ENCODE measurements at regions not wholly inside any gene's neighbourhood (a gene's known extent, or its start where the extent isn't known, plus 50 kb on each side); places are given as distances from the start of the nearest gene placed in this dataset.

DNA sequence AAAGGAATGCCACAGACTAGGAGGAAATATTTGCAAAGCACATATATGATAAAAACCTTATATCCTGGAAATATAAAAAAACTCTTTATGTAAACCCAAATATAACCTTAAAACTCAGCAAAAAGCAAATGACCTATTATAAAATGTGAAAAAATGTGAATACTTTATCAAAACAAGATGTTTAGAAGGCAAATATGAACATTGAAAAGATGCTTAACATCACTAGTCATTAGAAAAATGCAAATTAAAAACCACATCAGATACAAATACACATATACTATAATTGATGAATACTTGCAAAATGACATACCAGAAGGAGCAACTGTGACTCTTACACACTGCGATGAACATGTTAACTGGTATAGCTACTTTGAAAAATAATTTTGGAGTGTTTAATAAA, 511.2 kb upstream of the LRRC4C start:
- no peaks in the 10 kb centered on the region for H3K9me3 ChIP-seq (ENCODE audit: low read length)
- H3K4me1 ChIP-seq (ENCODE audit: insufficient read depth, low read length): no peaks in the 10 kb centered on the region
- H3K36me3 ChIP-seq (ENCODE audit: insufficient read depth, low read length): no peaks in the 10 kb centered on the region
- no peak overlapping the region for H2AFZ ChIP-seq (ENCODE audit: low read depth, low read length)
- no peaks in the 10 kb centered on the region for H3K27me3 ChIP-seq (ENCODE audit: insufficient read depth, low read length)
- no peak overlapping the region for H3K4me3 ChIP-seq (ENCODE audit: low read length)

DNA sequence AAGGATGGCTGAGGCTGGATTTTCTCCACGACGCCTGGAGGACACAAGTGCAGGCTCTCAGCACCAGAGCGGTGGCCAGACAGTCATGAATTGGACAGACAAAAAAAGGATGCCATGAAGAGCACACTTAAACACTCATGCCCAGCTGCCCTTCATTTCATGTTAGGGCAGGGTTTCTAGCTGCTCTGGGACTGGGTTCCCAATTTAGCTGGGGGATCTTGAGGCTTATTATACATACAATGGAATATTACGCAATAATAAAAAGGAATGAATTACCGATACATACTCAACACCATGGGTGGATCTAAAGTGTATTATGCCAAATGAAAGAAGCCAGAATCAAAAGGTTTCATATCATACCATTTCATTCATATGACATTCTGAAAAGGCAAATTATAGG, 512.1 kb upstream of the LRRC4C start:
- H3K4me3 ChIP-seq (ENCODE audit: low read length): no peak overlapping the region
- H3K36me3 ChIP-seq (ENCODE audit: insufficient read depth, low read length): no peaks in the 10 kb centered on the region
- H3K9me3 ChIP-seq (ENCODE audit: low read length): no peaks in the 10 kb centered on the region
- no peaks in the 10 kb centered on the region for H3K4me1 ChIP-seq (ENCODE audit: insufficient read depth, low read length)
- no peaks in the 10 kb centered on the region for H3K27me3 ChIP-seq (ENCODE audit: insufficient read depth, low read length)
- H2AFZ ChIP-seq (ENCODE audit: low read depth, low read length): no peak overlapping the region

DNA sequence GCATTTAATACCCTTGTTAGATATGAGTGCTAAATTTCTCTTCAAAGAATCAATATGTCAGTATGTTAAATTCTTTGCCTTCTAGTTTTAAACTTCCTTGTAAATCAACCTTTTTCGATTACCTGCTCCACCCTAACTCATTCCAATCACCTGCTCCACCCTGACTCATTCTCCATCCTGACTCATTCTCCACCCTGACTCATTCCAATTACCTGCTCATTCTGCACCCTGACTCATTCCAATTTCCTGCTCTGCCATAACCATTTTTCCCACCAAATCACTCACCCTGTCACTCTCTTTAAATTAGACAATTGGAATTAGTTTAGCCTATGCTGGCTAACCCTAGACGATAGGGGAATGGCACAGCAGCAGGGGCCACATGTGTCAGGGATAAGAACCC, 519.5 kb upstream of the LRRC4C start:
- no peaks in the 10 kb centered on the region for H3K36me3 ChIP-seq (ENCODE audit: insufficient read depth, low read length)
- no peaks in the 10 kb centered on the region for H3K9me3 ChIP-seq (ENCODE audit: low read length)
- H3K4me3 ChIP-seq (ENCODE audit: low read length): no peak overlapping the region
- H3K27me3 ChIP-seq (ENCODE audit: insufficient read depth, low read length): no peaks in the 10 kb centered on the region
- H2AFZ ChIP-seq (ENCODE audit: low read depth, low read length): no peak overlapping the region
- no peaks in the 10 kb centered on the region for H3K4me1 ChIP-seq (ENCODE audit: insufficient read depth, low read length)

DNA sequence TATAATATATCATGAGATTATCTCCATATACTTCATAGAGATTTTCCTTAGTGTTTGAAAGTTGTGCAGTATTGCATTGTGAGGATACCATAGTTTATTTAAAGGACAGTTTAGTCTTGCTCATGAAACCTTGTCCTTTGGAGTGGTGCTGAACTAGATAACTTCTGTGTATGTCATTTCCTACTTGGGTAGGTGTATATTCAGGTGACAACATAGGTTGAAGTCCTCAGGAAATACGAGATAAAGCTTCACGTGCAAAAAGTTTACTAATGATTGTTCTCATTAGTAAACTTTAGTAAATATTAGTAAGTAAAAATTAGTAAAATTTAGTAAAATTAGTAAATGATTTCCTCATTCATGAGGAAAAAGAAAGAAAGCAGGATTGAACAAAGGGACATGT, 521.3 kb upstream of the LRRC4C start:
- Histone ChIP-seq H2AFZ (ENCODE audit: low read depth, low read length) (no peak overlapping the region), H3K4me3 (ENCODE audit: low read length) (no peak overlapping the region), H3K9me3 (ENCODE audit: low read length) (no peaks in the 10 kb centered on the region), H3K36me3 (ENCODE audit: insufficient read depth, low read length) (no peaks in the 10 kb centered on the region), H3K4me1 (ENCODE audit: insufficient read depth, low read length) (no peaks in the 10 kb centered on the region), H3K27me3 (ENCODE audit: insufficient read depth, low read length) (no peaks in the 10 kb centered on the region)

DNA sequence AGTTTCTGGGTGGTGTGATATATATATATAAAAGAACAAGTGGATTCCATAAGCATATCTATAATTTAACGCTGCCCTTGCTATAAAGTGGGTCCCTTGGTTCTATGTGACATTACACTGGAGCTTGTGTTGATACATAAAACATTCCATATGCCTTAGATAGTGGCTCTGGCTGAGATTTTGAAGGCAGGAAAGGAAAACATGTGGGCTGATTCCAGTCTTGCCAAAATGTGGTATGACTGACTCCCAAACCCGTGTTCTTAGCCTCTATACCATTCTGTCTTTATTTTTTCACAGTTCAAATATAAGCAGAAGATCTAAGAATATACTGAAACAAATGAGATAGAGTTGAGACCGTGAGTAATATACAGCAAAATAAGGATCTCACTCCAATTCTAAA, 522.8 kb upstream of the LRRC4C start:
- Histone ChIP-seq H3K27me3 (ENCODE audit: insufficient read depth, low read length) (no peaks in the 10 kb centered on the region), H3K9me3 (ENCODE audit: low read length) (no peaks in the 10 kb centered on the region), H2AFZ (ENCODE audit: low read depth, low read length) (no peak overlapping the region), H3K4me3 (ENCODE audit: low read length) (no peak overlapping the region), H3K36me3 (ENCODE audit: insufficient read depth, low read length) (no peaks in the 10 kb centered on the region), H3K4me1 (ENCODE audit: insufficient read depth, low read length) (no peaks in the 10 kb centered on the region)

DNA sequence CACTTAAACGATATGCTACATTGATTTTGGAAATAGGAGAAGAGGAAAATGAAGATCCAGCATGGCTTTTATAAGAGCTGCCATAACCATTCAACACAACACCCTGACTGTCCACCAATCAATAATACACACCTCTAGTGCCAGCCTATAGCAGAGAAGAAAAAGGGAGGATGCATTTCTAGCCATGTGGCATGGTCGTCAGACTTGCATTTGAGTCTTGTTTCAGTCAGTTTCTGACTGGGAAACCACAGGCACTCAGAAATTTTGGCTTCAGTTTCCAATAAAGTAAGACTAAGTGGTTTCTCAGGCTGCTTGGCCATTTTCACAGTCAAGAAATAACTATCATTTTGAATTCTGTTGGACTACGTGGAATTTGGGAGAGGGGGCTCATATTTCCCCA, 523.5 kb upstream of the LRRC4C start:
- Histone ChIP-seq H3K27me3 (ENCODE audit: insufficient read depth, low read length) (no peaks in the 10 kb centered on the region), H3K4me3 (ENCODE audit: low read length) (no peak overlapping the region), H3K36me3 (ENCODE audit: insufficient read depth, low read length) (no peaks in the 10 kb centered on the region), H3K9me3 (ENCODE audit: low read length) (no peaks in the 10 kb centered on the region), H3K4me1 (ENCODE audit: insufficient read depth, low read length) (no peaks in the 10 kb centered on the region), H2AFZ (ENCODE audit: low read depth, low read length) (no peak overlapping the region)

DNA sequence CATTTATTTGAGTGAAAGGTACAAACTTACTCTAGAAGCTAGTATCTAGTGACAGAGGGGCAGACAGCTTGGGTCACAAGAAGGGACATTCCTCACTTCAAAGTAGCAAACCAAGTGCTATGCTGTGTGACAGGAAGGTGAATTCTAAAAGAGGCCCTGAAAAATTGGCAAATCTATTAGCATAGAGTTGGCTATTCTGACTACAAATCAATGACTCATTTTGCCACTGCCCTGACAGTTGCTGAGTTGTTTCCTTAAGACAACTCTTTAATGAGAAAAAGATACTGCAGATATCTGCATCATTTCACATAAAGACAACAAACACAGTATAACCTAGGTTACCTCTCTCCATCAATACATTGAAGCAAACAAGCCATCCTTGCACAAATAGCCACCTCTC, 524.0 kb upstream of the LRRC4C start:
- H3K4me3 ChIP-seq (ENCODE audit: low read length): no peak overlapping the region
- no peaks in the 10 kb centered on the region for H3K27me3 ChIP-seq (ENCODE audit: insufficient read depth, low read length)
- no peak overlapping the region for H2AFZ ChIP-seq (ENCODE audit: low read depth, low read length)
- no peaks in the 10 kb centered on the region for H3K4me1 ChIP-seq (ENCODE audit: insufficient read depth, low read length)
- no peaks in the 10 kb centered on the region for H3K36me3 ChIP-seq (ENCODE audit: insufficient read depth, low read length)
- H3K9me3 ChIP-seq (ENCODE audit: low read length): no peaks in the 10 kb centered on the region

DNA sequence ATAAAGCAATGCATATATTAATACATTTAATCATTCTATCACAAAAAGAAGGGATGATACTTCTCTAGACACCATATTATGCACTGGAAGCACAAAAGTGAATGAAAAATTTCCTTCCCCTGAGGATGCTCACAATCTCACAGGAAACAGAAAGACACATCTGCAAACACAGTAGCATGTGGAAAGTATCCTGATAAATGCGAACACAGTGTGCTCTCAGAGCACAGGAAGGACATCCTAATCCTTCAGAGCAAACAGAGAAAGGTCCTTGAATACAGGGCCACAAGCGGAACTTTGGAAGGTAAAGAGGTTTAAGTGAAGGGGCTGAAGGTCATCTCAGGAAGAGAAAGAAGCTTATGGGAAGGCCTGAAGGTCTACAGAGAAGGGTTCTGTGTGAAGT, 524.6 kb upstream of the LRRC4C start:
- Histone ChIP-seq H2AFZ (ENCODE audit: low read depth, low read length) (no peak overlapping the region), H3K9me3 (ENCODE audit: low read length) (no peaks in the 10 kb centered on the region), H3K36me3 (ENCODE audit: insufficient read depth, low read length) (no peaks in the 10 kb centered on the region), H3K27me3 (ENCODE audit: insufficient read depth, low read length) (no peaks in the 10 kb centered on the region), H3K4me1 (ENCODE audit: insufficient read depth, low read length) (no peaks in the 10 kb centered on the region), H3K4me3 (ENCODE audit: low read length) (no peak overlapping the region)

DNA sequence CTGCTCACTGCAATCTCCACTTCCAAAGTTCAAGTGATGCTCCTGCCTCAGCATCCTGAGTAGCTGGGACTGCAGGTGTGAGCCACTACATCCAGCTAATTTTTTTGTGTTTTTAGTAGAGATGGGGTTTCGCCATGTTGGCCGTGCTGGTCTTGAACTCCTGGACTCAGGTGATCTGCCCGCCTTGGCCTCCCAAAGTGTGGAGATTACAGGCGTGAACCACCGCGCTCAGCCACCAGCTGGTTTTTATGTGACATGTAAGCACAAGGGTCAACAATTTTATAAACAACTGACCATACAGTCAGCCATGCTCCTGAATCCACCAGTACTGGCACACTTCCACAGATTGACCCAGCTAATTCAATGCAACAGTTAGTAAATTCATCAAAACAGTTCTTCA, 526.3 kb upstream of the LRRC4C start:
- Histone ChIP-seq H3K4me3 (ENCODE audit: low read length) (no peak overlapping the region), H3K9me3 (ENCODE audit: low read length) (no peaks in the 10 kb centered on the region), H3K27me3 (ENCODE audit: insufficient read depth, low read length) (no peaks in the 10 kb centered on the region), H3K36me3 (ENCODE audit: insufficient read depth, low read length) (no peaks in the 10 kb centered on the region), H2AFZ (ENCODE audit: low read depth, low read length) (no peak overlapping the region), H3K4me1 (ENCODE audit: insufficient read depth, low read length) (no peaks in the 10 kb centered on the region)

DNA sequence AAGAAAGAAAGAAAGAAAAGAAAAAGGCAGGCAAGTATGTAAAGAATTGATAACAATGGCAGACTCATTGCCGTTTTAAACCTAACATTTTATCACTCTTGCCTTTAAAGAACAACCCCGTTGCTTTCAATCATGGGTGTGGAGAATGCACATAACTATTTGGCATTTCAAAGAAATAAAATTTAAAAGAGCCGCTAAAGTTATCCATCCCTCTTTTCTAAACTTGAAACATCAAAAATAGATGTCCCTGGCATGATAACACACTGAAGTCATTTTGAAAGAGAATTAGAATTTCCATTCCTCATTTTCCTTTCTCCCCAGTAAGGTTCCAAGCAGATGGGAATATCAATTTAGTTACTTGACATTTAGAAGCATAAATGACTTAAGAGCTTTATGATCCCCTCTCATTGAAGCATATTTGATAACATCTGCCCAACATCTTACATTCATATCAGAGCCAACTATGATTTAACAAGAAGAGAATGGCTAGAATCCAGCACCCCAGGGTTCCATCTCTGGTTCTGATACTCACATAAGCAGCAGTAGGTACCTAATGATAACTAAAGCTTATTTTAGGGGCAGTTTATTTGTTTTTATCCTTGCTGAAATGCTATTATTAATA, 529.6 kb upstream of the LRRC4C start:
- Histone ChIP-seq H3K36me3 (ENCODE audit: insufficient read depth, low read length) (no peaks in the 10 kb centered on the region), H3K27me3 (ENCODE audit: insufficient read depth, low read length) (no peaks in the 10 kb centered on the region), H3K4me3 (ENCODE audit: low read length) (no peak overlapping the region), H3K4me1 (ENCODE audit: insufficient read depth, low read length) (no peaks in the 10 kb centered on the region), H3K9me3 (ENCODE audit: low read length) (no peaks in the 10 kb centered on the region), H2AFZ (ENCODE audit: low read depth, low read length) (no peak overlapping the region)

DNA sequence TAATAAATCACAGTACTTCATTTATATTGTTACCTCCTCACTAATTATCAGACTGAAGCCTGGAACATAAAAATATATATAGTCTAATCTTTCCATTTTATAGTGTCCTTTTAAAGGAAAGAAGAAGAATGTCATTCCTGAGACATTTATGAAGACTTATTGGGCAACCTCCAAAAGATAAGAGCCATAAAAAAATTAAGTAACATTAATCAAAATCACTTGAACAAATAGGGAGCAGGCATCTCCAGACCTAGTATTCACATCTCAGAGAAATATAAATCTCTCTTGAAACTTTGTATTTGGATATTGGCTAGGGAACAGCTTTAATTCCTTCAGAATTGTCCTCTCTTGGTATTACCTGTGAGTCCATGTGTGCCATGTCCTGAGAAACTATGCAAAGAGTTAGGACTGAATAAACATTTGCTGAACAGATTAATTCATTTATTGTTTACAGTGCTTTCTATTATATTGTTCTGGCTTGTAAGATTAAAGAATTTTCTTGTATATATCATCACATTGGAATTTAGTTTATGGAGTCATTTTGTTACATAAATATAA, 530.5 kb upstream of the LRRC4C start:
- H3K36me3 ChIP-seq (ENCODE audit: insufficient read depth, low read length): no peaks in the 10 kb centered on the region
- H3K9me3 ChIP-seq (ENCODE audit: low read length): no peaks in the 10 kb centered on the region
- no peaks in the 10 kb centered on the region for H3K4me1 ChIP-seq (ENCODE audit: insufficient read depth, low read length)
- no peak overlapping the region for H3K4me3 ChIP-seq (ENCODE audit: low read length)
- no peaks in the 10 kb centered on the region for H3K27me3 ChIP-seq (ENCODE audit: insufficient read depth, low read length)
- H2AFZ ChIP-seq (ENCODE audit: low read depth, low read length): no peak overlapping the region

DNA sequence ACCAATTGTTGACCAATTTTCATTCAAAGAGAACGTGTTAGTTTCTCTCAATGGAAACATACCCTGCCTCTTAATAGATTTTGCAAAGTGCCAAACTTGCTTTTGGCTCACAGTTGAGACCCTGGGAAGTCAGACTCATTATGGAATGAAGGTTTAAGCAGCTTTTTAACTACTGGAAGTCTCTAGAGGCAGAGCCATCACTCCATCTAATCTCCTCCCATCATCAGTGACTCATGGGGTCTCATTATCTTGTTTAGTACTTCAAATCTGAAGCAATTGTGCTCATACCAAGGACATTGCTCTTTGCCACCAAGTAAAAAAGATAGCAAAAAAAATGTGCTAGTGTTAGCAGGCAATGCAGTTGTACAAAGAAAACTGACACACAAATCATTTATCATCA, 537.1 kb upstream of the LRRC4C start:
- no peaks in the 10 kb centered on the region for H3K4me1 ChIP-seq (ENCODE audit: insufficient read depth, low read length)
- H2AFZ ChIP-seq (ENCODE audit: low read depth, low read length): no peak overlapping the region
- H3K27me3 ChIP-seq (ENCODE audit: insufficient read depth, low read length): no peaks in the 10 kb centered on the region
- H3K36me3 ChIP-seq (ENCODE audit: insufficient read depth, low read length): no peaks in the 10 kb centered on the region
- H3K9me3 ChIP-seq (ENCODE audit: low read length): no peaks in the 10 kb centered on the region
- no peak overlapping the region for H3K4me3 ChIP-seq (ENCODE audit: low read length)

DNA sequence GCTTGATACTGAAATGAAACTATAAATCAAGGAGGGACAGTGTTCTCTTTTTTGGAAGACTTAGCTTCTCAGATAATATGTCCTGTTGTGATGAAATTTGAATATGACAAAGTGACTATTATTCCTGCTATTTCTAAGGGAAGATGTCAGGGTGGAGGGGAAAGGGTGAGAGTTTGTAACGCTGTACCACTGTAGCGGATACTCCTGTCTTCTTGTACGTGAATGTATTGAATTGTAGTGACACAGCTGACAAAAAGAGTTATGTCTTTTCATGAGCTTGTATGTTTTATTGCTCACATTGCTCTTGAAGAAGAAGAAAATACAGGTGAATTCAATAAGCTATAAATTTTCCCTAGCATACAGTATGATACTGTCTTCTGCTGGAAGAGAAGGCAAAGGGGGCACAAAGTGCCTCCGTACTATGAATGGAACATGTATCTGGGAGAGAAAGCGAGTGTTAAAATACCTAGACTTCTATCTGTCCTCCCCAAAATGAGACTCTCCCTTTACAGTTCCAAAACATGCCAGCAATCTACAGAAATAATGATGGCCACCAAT, 538.5 kb upstream of the LRRC4C start:
- Histone ChIP-seq H3K27me3 (ENCODE audit: insufficient read depth, low read length) (no peaks in the 10 kb centered on the region), H3K9me3 (ENCODE audit: low read length) (no peaks in the 10 kb centered on the region), H3K36me3 (ENCODE audit: insufficient read depth, low read length) (no peaks in the 10 kb centered on the region), H3K4me3 (ENCODE audit: low read length) (no peak overlapping the region), H3K4me1 (ENCODE audit: insufficient read depth, low read length) (no peaks in the 10 kb centered on the region), H2AFZ (ENCODE audit: low read depth, low read length) (no peak overlapping the region)

DNA sequence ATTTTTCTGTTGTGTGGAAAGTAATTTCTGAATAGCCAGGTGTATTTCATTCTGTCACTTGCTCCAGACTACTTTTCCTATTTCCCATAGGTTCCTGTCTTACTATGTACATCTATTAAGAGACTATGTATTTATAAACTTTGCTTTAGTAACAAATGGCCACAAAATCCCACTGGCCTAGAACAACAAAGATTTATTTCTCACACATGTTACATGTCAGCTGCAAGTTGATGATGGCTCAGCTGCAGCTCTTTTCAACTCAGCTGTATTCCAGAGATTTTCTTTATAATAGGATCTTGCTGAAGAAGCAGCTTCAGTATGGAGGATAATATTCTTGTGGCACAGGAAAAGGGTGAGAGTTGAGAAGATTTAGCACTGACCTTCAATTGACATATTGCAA, 539.6 kb upstream of the LRRC4C start:
- Histone ChIP-seq H3K4me1 (ENCODE audit: insufficient read depth, low read length) (no peaks in the 10 kb centered on the region), H3K4me3 (ENCODE audit: low read length) (no peak overlapping the region), H2AFZ (ENCODE audit: low read depth, low read length) (no peak overlapping the region), H3K9me3 (ENCODE audit: low read length) (no peaks in the 10 kb centered on the region), H3K27me3 (ENCODE audit: insufficient read depth, low read length) (no peaks in the 10 kb centered on the region), H3K36me3 (ENCODE audit: insufficient read depth, low read length) (no peaks in the 10 kb centered on the region)
